Esophagus muscularis mucosa (tissue), 4 donors: ENCODE measurements at regions not wholly inside any gene's neighbourhood (a gene's known extent, or its start where the extent isn't known, plus 50 kb on each side); places are given as distances from the start of the nearest gene placed in this dataset.

Experiments
- DNase-seq: peaks from one replicate; pipeline ENCODE4 v3.0.0-alpha.2; 2017; ENCODE audit errors: extremely low spot score
- H3K27ac ChIP-seq, 4 donors: fragments of 200-600 bp; sonication (generic); replicated peaks in 1 of 4; 1 replicate in 3 of 4; 2 replicates in 1 of 4; pipeline ENCODE4 v1.5.1; 2016 to 2019; ENCODE audit warnings: mild to moderate bottlenecking in 1 of 4
- H3K27me3 ChIP-seq, 4 donors: fragments of 200-600 bp; sonication (generic); one replicate each; pipeline versions ENCODE4 v1.5.1 to v1.6.0; 2016 to 2019
- H3K36me3 ChIP-seq, 4 donors: fragments of 200-600 bp; sonication (generic); one replicate each; pipeline ENCODE4 v1.5.1; 2016 to 2019
- H3K4me1 ChIP-seq, 4 donors: fragments of 200-600 bp; sonication (generic); one replicate each; pipeline ENCODE4 v1.5.1; 2016 to 2019
- H3K4me3 ChIP-seq, 4 donors: fragments of 200-600 bp; sonication (generic); 1 replicate in 2 of 4; 2 replicates in 2 of 4; pipeline ENCODE4 v1.5.1; 2016 to 2019; ENCODE audit warnings: mild to moderate bottlenecking in 4 of 4, moderate library complexity in 1 of 4
- H3K9me3 ChIP-seq, 4 donors: fragments of 200-600 bp; sonication (generic); 1 replicate in 3 of 4; 2 replicates in 1 of 4; pipeline ENCODE4 v1.5.1; 2016 to 2019
- CTCF ChIP-seq, 3 experiments: fragments of 200-600 bp in 2 of 3; fragments of 450-650 bp in 1 of 3; sonication (generic) in 2 of 3; IDR thresholded peaks; one replicate each; pipeline ENCODE4 v1.5.1; 2017 to 2019; ENCODE audit warnings: antibody characterized with exemption in 3 of 3, mild to moderate bottlenecking in 2 of 3, moderate library complexity in 1 of 3
- EP300 ChIP-seq: sonication (generic); formaldehyde crosslinking; IDR thresholded peaks from one replicate; pipeline ENCODE4 v1.6.1; 2017; ENCODE audit warnings: antibody characterized with exemption
- POLR2A ChIP-seq: fragments of 450-650 bp; IDR thresholded peaks from one replicate; pipeline ENCODE4 v1.6.1; 2017; ENCODE audit warnings: antibody characterized with exemption, moderate library complexity, mild to moderate bottlenecking, low read depth
- POLR2AphosphoS5 ChIP-seq, 2 donors: sonication (generic); formaldehyde crosslinking; IDR thresholded peaks; one replicate each; pipeline ENCODE4 v1.6.1; 2017; ENCODE audit warnings: antibody characterized with exemption in 2 of 2
- WGBS: methylation state at CpG from one replicate; pipeline ENCODE4 v1.1.5; 2018; 5-methylcytosine and 5-hydroxymethylcytosine counted together
- intact Hi-C: fragments of 100-400 bp; cut with DNase I; formaldehyde crosslinking; loops from one replicate; pipeline ENCODE4 v1.15.1; 2023

DNA sequence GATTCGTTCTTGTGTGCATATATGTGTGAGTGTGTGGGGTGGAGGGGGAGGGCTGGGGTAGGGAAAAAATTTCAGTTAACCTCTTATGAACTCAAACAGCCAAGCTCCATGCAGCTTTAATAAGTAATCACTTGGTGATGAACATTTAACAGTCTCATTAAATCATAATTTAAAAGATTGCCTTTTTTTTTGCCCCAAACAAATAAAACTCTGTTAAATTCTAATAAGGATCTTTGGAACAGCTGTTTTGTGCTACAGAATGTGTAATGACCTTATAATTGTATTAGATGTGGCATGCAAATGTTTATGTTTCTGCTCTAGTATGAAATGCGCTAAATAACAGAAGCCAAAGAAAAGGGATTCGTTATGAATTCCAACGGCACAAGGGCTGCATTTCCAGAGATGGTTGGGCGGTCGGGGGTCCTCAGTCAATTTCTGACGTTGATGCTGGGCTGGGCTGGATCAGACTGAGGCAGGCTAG is 80.0 kb upstream of the RORA start:
- 42% methylated on average over 7 of the region's 7 CpGs for WGBS
- intact Hi-C loops: no loop called here
- Histone ChIP-seq H3K36me3 (no peaks in the 10 kb centered on the region), H3K4me3 (no peak overlapping the region), H3K4me1 (no peaks in the 10 kb centered on the region), H3K27me3 (no peaks in the 10 kb centered on the region), H3K27ac (no peak overlapping the region), H3K9me3 (no peaks in the 10 kb centered on the region)
- TF ChIP-seq EP300 (no peak), POLR2A (no peak), POLR2AphosphoS5 (IDR thresholded peaks at IDR 0.05) (no peak), CTCF (IDR thresholded peaks at IDR 0.05) (no peak)
- DNase-seq: no peak

DNA sequence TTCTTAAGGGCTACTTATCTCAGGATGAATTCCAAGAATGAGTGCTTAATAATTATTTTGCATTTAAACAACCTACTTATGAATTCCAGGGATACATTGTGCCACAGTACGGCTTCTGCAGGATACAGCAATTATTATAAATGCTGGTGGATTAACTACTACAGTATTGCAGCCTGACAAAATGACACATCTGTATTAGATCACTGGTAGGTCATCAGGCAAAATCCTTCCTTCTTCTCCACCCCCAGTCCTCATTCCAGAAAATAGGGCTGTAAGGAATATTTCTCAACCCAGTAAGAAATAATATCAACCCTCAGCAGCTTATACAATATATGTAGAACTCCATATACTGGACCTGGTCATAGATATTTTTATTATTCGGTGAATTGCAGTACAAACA is 79.3 kb upstream of the RORA start:
- no peaks in the 10 kb centered on the region for H3K9me3 ChIP-seq
- TF ChIP-seq POLR2AphosphoS5 (IDR thresholded peaks at IDR 0.05): no peak
- TF ChIP-seq CTCF (IDR thresholded peaks at IDR 0.05): no peak
- no peak for TF ChIP-seq POLR2A
- no peak for TF ChIP-seq EP300
- H3K27me3 ChIP-seq: no peaks in the 10 kb centered on the region
- DNase-seq: no peak
- intact Hi-C loops: no loop called here
- H3K4me3 ChIP-seq: no peak overlapping the region
- 82% methylated on average over 2 of the region's 2 CpGs for WGBS
- no peaks in the 10 kb centered on the region for H3K4me1 ChIP-seq
- H3K27ac ChIP-seq: no peak overlapping the region
- no peaks in the 10 kb centered on the region for H3K36me3 ChIP-seq

DNA sequence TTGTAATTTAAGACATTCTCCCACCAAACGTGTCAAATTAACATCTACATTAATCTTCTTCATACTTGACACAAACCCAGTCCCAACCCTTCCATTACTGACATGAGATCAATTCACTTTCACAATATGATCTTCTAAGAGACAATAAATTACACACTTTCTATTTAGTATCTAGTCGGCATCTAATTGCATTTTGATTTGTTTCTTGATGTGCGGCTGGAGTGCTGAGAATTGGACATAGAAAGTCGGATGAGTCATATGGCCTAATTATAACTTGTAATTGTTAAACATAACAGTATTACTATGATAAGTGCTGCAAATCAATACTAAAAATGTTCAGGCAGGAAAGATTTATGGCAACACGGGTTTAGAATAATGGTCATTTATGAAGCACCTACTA is 78.4 kb upstream of the RORA start:
- TF ChIP-seq POLR2A (no peak), POLR2AphosphoS5 (IDR thresholded peaks at IDR 0.05) (no peak), CTCF (IDR thresholded peaks at IDR 0.05) (no peak), EP300 (no peak)
- DNase-seq: no peak

GRCh38 chr15:61301701-61302100 is 72.6 kb upstream of the RORA start:
- H3K36me3 ChIP-seq: no peaks in the 10 kb centered on the region

More for the DNA sequence above, 78.4 kb upstream of the RORA start:
- H3K9me3 ChIP-seq: no peaks in the 10 kb centered on the region
- 66% methylated on average over 5 of the region's 5 CpGs for WGBS
- H3K27me3 ChIP-seq: no peaks in the 10 kb centered on the region
- H3K4me1 ChIP-seq: no peaks in the 10 kb centered on the region
- no peak overlapping the region for H3K27ac ChIP-seq
- H3K36me3 ChIP-seq: no peaks in the 10 kb centered on the region
- H3K4me3 ChIP-seq: no peak overlapping the region
- intact Hi-C loops: no loop called here

More at GRCh38 chr15:61301701-61302100, 72.6 kb upstream of the RORA start:
- H3K4me1 ChIP-seq: no peaks in the 10 kb centered on the region
- no peaks in the 10 kb centered on the region for H3K27me3 ChIP-seq
- intact Hi-C loops: no loop called here
- WGBS: 60% methylated on average over 2 of the region's 3 CpGs
- DNase-seq: no peak
- no peak overlapping the region for H3K27ac ChIP-seq
- H3K9me3 ChIP-seq: no peaks in the 10 kb centered on the region
- TF ChIP-seq CTCF (IDR thresholded peaks at IDR 0.05): no peak
- TF ChIP-seq POLR2A: no peak
- H3K4me3 ChIP-seq: no peak overlapping the region
